GM19035 (cell line): ENCODE measurements at regions not wholly inside any gene's neighbourhood (a gene's known extent, or its start where the extent isn't known, plus 50 kb on each side); places are given as distances from the start of the nearest gene placed in this dataset.
"Not testable (repeated sequence)": the region's sequence is repeated elsewhere in the genome, so short reads cannot be mapped to it uniquely, and the experiment has no call there.

Experiments
- ATAC-seq: cut with Tn5 transposase; IDR thresholded peaks from one replicate; pipeline ENCODE4 v1.9.1; 2021; ENCODE audit not compliant: unreplicated experiment

DNA sequence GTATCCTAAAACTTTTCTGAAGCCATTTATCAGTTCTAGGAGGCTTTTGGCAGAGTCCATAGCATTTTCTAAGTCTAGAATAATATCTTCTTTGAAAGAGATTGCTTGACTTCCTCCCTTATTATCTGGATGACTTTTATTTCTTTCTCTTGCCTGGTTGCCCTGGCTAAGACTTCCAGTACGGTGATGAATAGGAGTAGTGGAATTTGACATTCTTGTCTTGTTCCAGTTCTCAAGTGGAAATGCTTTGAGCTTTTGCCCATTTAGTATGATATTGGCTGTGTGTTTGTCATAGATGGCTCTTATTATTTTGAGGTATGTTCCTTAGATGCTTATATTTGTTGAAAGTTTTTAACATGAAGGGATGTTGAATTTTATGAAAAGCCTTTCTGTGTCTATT is 1647.9 kb downstream of the PLA2G4A start:
- no peak for ATAC-seq

DNA sequence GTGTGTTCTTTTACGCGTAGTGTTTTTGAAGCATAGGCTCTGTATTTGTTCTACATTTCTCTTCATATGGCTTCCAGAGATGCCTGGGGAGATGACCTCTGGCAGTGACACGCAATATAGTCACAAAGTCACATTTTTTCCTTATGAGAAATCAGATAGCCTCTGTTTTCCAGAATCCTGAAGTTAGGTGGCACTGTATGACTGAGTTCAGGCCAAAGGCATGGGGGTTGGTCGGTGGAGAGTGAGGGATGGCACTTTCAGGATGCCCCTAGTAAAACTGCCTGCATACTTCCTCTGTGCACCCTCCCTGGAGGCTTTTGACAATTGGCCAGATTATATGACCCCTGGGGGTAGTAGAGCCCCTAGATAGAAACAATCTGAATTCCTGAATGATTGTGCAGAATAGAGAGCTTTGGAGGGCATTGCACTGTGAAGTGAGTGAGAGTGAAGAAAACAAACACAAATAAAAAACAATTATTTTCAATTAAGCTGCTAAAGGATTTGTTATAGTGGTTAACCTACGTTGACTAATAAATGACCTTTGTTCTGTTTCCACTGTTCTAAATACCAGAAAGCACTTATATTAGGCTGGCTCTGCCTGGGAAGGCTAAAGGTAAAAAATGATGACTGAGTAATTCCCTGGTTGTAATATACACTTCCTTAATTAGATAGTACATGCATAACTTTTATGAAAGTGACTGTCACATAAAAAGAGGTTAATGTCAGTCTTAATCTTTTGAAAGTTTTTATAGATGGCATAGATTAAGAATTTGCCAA is 1660.8 kb downstream of the PLA2G4A start:
- ATAC-seq: no peak

DNA sequence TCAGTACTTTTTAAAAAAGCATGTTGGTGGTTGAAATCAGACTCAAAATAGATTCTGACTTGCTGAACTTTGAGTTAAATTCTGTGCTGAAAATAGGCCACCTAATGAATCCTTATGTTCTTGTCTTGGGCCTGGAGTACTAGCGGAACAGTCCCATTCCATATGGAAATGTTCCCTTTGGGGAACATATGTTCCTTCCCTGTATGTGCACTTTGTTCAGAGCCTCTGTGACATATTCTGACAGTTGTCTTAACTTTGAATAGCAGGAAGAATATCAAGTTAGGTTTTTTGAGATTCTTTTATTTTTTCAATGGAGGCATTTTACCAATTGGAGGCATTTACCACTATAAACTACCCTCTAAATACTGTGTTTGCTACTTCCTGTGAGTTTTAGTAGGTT is 1667.8 kb downstream of the PLA2G4A start:
- no peak for ATAC-seq

DNA sequence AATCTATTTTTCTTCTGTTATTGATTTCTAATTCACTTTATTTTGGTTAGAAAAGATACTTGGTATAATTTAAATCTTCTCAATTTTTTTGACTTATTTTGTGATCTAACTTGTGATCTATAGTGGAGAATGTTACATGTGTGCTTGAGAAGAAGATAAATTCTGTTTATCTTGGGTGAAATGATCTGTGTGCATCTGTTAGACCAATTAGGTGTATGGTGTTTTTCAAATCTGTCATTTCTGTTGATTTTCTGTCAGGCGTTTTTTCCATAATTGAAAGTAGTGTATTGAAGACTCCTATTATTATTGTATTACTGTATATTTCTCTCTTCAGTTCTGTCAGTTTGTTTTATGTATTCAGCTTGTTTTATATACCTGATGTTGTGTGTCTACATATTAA is 1668.3 kb downstream of the PLA2G4A start:
- ATAC-seq: no peak

DNA sequence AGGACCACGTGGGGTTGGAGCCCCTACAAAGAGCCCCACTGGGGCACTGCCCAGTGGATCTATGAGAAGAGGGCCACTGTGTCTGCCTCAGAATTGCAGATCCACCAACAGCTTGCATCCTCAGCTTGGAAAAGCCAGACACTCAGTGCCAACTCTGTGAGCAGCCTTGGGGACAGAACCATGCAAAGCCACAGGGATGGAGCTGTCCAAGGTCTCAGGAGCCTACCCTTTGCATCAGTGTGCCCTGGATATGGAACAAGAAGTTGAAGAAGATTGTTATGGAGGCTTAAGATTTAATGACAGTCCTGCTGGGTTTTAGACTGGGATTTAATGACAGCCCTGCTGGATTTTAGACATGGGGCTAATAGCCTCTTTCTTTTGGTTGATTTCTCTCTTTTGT is 1670.9 kb downstream of the PLA2G4A start:
- ATAC-seq: no peak

DNA sequence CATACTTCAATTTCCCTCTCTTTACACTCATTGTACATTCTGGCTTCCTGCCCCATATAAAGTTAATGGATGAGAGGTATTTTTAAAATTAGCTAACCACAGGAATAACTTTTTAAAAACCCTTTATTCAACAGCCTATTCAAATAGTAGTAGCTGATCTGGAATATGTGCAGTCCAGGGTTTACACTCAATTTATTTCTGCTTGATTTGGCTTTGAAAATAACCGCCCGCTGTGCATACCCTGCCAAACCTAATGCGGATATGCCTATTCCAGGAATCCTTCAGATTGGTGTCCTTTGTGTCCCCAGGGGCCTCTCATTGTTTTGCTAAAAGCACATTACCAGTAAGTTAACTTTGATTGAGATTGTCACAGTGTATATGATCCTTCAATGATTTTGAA is 1686.2 kb downstream of the PLA2G4A start:
- ATAC-seq: no peak

DNA sequence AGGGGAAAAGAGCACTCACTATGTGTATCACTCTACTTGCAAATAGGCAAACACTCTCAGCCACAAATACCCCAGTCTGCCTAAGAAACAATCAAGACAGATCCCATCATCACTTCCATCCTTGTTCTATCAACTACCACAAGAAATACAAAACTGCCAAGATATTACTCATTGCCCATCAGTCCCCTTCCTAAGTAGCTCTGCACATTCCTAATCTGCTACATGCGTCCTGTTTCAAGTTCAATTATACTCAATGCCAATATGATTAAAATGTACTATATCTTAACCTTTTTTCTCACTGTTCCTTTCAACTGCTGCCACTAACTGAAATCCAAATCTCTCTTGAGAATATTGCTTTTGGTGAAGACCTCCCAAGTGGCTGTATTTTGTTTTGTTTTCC is 1688.4 kb downstream of the PLA2G4A start:
- no peak for ATAC-seq

DNA sequence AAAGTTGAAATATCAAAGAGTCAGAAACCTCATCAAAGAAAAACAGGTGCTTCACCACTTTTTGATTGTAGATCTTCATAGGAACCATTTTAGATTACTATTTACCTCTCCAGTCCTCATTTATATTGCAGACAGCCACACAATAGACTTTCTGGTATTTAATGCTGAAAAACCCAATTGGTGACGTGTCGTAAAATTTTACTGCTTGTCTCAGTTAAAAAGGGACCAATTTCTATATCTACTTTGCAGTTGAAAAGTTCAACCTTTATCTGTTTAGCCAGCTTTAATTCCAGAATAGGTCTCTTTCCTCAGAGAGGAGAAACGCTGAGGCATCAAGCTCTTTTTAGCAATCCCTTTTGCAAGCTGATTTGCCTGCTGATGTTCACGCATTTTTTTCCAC is 1722.4 kb downstream of the PLA2G4A start:
- no peak for ATAC-seq

DNA sequence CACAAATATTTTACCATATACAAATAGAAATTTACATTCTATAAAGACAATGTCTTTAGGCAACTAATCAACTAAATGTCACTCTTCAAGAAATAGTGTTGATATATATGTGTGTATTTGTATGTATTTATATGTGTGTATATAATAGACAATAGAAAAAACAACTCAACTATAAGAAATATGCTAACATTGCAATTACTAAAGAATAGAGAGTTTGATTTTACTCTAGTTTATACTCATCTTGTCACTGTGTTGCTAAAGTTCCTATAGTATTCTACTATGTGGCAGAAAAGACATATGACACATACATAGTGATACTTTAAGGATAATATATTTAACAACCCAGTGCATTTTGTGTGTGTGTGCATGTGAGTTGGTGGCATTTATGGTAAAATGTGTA is 1728.3 kb downstream of the PLA2G4A start:
- no peak for ATAC-seq

DNA sequence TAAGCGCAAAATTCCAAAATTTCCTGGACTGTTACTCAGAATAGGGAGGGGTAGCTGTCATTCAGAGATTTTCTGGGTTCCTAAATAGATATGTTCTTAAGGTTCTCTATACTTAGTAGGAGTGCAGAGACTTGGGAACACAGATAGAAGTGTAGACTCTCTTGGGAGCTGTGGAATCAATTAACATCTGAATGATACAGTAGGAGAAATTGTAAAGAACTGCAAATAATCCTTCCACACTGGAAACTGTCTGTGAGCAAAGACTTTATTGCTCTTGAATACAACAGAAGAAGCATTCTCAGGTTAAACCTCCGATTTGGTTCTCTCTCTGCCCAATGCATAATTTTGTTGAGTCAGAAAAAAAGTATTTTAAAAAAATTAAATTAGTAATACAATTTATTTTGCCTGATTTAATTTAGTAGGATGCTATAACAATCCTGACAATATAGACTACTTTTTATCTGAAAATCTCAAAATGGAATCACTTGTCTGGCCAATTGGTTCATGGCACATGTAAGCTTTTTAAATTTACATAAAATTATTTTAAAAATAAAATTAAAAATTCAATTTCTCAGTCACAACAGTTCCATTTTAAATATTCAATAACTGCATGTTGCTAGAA is 1754.3 kb downstream of the PLA2G4A start:
- no peak for ATAC-seq

DNA sequence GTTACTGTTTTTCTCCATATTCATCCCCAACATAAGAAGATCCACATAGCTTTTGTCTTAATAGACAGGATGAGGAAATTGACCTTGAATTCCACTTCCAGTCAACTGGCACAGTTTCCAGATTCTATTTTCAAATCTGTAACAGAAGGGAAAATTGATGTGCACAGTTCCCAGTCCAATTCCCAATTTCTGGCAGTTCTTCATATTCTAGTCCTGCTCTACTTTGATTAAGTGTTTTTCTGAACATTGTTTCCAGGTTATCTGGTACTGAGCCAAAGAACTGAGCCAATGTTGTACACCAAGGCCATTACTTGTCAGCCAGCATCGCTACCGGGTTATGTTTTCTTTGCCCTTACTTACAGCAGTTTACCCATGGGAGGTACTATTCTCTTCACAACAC is 1755.4 kb downstream of the PLA2G4A start:
- no peak for ATAC-seq

DNA sequence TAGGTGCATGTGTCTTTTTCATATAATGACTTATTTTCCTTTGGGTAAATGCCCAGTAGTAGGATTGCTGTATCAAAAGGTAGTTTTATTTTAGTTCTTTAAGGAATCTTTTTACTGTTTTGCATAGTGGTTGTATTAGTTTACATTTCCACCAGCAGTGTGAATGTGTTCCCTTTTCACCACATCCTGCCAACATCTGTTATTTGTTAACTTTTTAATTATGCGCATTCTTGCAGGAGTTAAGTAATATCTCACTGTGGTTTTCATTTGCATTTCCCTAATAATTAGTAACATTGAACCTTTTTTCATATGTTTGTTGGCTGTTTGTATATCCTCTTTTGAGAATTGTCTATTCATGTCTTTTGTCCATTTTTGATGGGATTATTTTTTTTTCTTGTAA is 1761.9 kb downstream of the PLA2G4A start:
- no peak for ATAC-seq

DNA sequence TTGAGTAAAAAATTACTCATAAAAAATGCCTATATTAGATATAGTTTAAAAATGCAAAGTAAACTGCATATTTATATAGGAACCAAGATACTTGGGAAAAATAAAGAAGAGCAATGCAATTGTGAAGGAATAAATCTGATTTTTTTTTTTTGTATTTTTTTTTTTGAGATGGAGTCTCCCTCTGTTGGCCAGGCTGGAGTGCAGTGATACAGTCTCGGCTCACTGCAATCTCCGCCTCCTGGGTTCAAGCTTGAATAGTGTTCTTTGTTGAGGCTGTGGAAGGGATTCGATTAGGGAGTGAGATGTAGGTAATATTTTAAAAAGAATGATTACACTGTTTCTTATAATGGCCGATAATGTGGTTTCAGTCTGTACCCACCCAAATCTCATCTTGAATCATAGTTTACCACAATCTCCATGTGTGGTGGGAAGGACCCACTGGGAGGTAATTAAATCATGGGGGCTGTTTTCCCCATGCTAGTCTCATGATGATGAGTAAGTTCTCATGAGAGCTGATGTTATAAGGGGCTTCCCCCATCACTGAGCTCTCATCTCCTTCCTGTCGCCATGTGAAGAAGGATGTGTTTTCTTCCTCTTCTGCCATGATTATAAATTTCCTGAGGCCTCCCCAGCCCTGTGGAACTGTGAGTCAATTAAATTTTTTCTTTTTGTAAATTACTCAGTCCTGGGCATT is 1765.9 kb downstream of the PLA2G4A start:
- ATAC-seq: no peak

DNA sequence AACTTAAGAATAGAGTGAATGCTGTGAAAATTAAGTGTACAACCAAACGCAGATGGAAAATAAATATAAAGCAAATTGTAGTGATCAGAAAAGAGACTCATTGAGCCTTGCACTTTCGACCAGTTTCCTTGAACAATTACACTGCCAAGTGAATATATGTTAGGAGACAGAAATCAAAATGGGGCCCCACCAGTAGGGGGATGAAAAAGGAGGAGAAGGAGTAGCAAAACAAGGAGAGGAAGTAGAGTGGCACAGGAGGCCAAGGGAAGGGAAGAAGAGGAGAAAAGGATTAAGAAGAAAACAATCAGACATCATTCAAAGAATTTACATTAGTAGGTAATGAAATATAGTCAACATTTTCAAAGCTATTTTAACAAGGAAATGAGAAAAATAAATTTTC is 1770.6 kb downstream of the PLA2G4A start:
- no peak for ATAC-seq

DNA sequence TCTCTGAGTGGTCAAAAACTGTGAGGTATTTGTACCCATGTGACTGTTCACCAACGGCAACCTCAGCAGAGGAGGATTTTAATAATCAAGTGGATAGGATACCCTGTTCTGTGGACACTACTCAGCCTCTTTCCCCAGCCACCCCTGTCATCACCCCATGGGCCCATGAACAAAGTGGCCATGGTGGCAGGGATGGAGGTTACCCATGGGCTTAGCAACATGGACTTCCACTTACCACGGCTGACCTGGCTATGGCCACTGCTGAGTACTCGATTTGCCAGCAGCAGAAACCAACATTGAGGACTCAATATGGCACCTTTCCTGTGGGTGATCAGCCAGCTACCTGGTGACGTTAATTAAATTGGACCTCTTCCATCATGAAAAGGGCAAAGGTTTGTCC is 1782.7 kb downstream of the PLA2G4A start:
- no peak for ATAC-seq

DNA sequence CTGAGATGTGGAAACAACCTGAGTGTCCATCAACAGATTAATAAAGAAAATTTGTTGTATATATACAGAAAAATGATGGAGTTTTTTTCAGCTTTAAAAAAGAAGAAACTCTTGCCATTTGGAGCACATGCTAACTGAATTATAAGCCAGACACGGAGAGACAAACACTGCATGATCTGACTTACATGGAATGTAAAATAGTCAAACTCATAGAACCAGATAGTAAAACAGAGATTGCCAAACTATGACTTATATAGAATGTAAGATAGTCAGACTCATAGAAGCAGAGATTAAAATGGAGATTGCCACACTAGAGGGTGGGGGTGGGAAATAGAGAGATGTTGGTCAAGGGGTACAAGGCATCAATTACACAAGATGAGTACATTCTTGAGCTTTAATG is 1786.6 kb downstream of the PLA2G4A start:
- ATAC-seq: no peak

DNA sequence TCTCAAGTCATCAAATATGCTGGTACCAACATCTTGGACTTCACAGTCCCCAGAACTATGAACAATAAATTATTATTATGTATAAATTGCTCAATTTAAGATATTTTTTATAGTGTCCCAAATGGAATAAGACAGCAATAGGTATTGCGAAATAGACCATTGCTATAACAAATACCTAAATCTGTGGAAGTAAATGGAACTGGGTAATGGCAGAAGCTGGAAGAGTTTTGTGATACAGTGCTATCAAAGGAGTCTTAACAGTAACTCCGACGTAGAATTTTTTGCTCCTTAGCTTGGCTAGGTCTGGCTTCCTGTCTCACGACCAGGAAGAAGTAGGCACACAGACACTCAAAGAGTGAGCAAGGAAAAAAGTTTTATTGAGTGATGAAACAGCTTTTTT is 1791.5 kb downstream of the PLA2G4A start:
- ATAC-seq: no peak

DNA sequence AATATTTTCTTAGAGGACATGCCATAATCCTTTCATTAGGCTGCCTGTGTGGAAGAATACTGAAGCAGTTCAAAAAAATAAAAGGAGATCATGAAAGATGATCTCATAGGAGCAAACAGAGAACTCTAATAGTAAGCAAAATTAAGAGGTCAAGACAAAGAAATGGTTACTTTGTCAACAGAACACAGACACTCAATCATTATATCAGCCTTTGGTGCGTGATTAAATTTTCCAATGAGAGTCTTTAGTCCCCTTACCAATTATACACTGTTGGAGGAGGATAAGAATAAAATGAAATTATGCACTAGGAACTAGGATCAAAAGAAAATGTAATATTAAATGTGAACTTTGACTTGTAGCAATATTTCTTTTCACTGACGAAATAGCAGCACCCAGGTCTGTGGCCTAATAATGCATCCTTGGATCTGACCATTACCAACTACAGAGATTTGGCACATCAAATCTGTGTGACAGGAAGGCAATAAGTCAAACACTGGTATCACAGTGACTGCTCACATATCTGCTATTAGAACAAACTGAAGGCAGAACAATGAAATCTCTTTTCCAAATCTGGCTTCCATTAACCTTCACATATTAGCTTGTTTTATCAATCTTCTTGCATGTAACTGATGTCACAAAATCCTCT is 1812.9 kb downstream of the PLA2G4A start:
- no peak for ATAC-seq

DNA sequence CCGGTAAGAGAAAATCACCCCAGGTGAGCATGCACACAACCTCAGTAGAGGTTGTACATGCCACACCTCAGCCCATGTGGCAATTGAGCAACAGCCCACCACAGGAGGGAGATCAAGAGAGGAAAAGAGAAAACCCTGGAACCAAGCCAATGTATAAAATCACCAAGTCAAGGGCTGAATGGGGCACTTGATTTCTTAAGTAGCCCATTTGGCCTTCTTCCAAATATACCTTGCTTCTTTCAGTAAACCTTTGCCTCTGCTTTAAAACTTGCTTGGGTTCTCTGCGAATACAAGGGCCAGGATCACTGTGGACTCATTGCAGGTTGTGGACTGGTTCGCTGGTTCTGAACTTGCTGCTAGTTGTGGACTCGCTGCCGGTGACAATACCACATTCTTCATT is 1814.0 kb downstream of the PLA2G4A start:
- no peak for ATAC-seq

DNA sequence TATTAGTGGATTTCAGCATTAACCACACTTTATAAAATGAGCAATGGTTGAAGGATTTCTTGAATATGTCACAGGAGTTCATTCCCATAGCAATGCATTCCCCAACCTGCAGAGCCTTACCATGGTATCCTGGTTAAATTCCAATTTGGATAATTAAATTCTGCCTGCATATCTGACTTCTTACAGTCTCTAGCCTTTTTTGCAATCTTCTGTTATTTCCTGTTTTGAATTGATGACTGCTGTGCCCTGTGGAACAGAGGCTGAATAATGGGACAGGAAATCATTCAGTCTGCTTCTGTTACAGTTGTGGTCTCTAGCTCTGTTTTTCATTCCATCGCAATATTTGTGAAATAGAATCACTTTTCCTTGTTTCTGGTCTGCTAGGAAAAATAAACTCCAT is 1823.9 kb downstream of the PLA2G4A start:
- ATAC-seq: no peak

DNA sequence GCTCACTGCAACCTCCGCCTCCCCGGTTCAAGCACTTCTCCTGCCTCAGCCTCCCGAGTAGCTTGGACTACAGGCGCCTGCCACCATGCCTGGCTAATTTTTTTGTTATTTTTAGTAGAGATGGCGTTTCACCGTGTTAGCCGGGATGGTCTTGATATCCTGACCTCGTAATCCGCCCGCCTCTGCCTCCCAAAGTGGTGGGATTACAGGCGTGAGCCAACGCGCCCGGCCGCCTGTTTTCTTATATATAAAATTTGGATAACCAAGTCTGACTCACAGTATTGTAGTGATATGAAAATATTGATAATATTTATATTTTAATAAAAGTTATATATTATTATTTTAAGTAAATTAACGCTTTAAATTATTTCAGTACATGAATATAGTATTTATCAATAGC is 1821.7 kb downstream of the BRINP3 start:
- ATAC-seq: not testable (repeated sequence)

DNA sequence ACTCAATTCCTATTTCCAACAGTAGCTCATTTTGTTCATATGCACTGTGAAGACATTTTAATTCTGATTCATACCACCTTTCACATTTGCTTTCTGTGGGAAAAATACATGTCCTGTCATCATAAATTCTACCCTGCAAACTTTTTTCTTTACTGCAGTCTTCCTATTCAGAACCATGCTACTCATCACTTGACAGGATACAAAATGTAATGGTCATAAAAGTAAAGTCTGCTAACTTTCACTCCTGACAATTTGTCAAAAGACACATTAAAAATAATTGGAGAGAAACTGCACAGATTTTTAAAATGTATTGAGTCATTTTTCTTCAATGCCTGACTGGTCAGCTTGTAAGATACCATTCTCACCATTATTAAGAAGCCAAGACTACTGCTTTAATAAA is 1817.1 kb downstream of the BRINP3 start:
- no peak for ATAC-seq
